HFF-Myc (cell line): ENCODE measurements at regions not wholly inside any gene's neighbourhood (a gene's known extent, or its start where the extent isn't known, plus 50 kb on each side); places are given as distances from the start of the nearest gene placed in this dataset.

Experiments
- DNase-seq: peaks from one replicate; pipeline ENCODE4 v3.0.0-alpha.2; 2011; ENCODE audit warnings: low read depth; ENCODE audit errors: extremely low read depth
- H3K4me3 ChIP-seq: replicated peaks from 2 replicates; pipeline ENCODE4 v1.5.1; 2011; ENCODE audit warnings: low read depth, mild to moderate bottlenecking, control low read depth, low read length
- CTCF ChIP-seq: IDR thresholded peaks from 2 replicates; pipeline ENCODE4 v1.5.1; 2012; ENCODE audit warnings: mild to moderate bottlenecking, low read depth, low read length, control low read depth; ENCODE audit errors: missing control alignments

- DNase-seq: peak; percentile 30
- no peak for TF ChIP-seq CTCF
- H3K4me3 ChIP-seq: no peak overlapping the region
These were observed 96.8 kb upstream of the AGR3 start for GRCh38 chr7:16978358-16979244.

GRCh38 chr7:16980539-16980938 lies 98.8 kb upstream of the AGR3 start:
- DNase-seq: no peak
- no peak for TF ChIP-seq CTCF
- H3K4me3 ChIP-seq: no peak overlapping the region

- TF ChIP-seq CTCF: peak; percentile 94
- no peak overlapping the region for H3K4me3 ChIP-seq
- DNase-seq: peak; percentile 35
These were observed 101.0 kb upstream of the AGR3 start for GRCh38 chr7:16982640-16983350.

GRCh38 chr7:16984375-16984774 lies 102.6 kb upstream of the AGR3 start:
- no peak for DNase-seq
- no peak for TF ChIP-seq CTCF

GRCh38 chr7:16985621-16986020 lies 103.8 kb upstream of the AGR3 start:
- TF ChIP-seq CTCF: no peak
- no peak for DNase-seq
- H3K4me3 ChIP-seq: no peak overlapping the region

More at GRCh38 chr7:16984375-16984774, 102.6 kb upstream of the AGR3 start:
- no peak overlapping the region for H3K4me3 ChIP-seq

GRCh38 chr7:16986755-16987154 lies 105.0 kb upstream of the AGR3 start:
- TF ChIP-seq CTCF: no peak
- DNase-seq: no peak
- no peak overlapping the region for H3K4me3 ChIP-seq
